GM12878 (cell line): ENCODE measurements at regions not wholly inside any gene's neighbourhood (a gene's known extent, or its start where the extent isn't known, plus 50 kb on each side); places are given as distances from the start of the nearest gene placed in this dataset.

Experiments
- ATAC-seq: fragments of 200-7000 bp; cut with Tn5 transposase; 3 replicates; pipeline ENCODE4 v1.9.1; 2020; ENCODE audit warnings: mild to moderate bottlenecking, moderate library complexity
- BruUV-seq: library from RNA; stranded (reverse); fragments of 400-500 nt; replicated peaks from 2 replicates; lab custom pipeline; 2021; lab: Mats Ljungman, UMichigan
- CTCF ChIA-PET: fragments of 300-600 bp; sonication (Branson Sonifier 250); formaldehyde crosslinking; extraction: SDS; loops from one replicate; lab custom pipeline; 2021; ENCODE audit warnings: inconsistent platforms; lab: Yijun Ruan, JAX
- POLR2A ChIA-PET: fragments of 350-600 bp; formaldehyde crosslinking; extraction: SDS; loops from one replicate; lab custom pipeline; 2021; ENCODE audit warnings: inconsistent platforms; lab: Charles Lee
- RAD21 ChIA-PET: fragments of 300-600 bp; sonication (Branson Sonifier 250); formaldehyde crosslinking; loops from one replicate; lab custom pipeline; 2023; ENCODE audit warnings: antibody characterized with exemption; ENCODE audit not compliant: unreplicated experiment; lab: Charles Lee
- SMC1A ChIA-PET: fragments of 300-600 bp; sonication (Branson Sonifier 250); formaldehyde crosslinking; loops from one replicate; lab custom pipeline; 2023; ENCODE audit not compliant: unreplicated experiment, uncharacterized antibody; lab: Charles Lee
- DNase-seq: peaks from one replicate; pipeline ENCODE4 v3.0.0-alpha.2; 2011; ENCODE audit warnings: low read depth, low spot score
- FAIRE-seq: peaks from 3 replicates; lab custom pipeline; 2011; peaks lifted over from hg19 to GRCh38; lab: Jason Lieb, UNC
- H2AFZ ChIP-seq: 2 replicates; pipeline ENCODE4 v1.6.0; 2011; ENCODE audit warnings: low read depth, low read length, control low read depth; ENCODE audit not compliant: control insufficient read depth
- H3K27ac ChIP-seq: 2 replicates; pipeline ENCODE4 v1.5.1; 2011; ENCODE audit warnings: control low read depth; ENCODE audit not compliant: control insufficient read depth, insufficient read depth
- H3K27me3 ChIP-seq, 2 experiments: replicated peaks in 1 of 2; 2 replicates each; pipeline versions ENCODE4 v1.6.0 to v1.6.1; 2011; ENCODE audit warnings: low read length in 1 of 2; ENCODE audit not compliant: control insufficient read depth in 2 of 2, insufficient read depth in 2 of 2
- H3K36me3 ChIP-seq, 2 experiments: 2 replicates each; pipeline ENCODE4 v1.5.1; 2011; ENCODE audit warnings: low read length in 1 of 2; ENCODE audit not compliant: control insufficient read depth in 2 of 2, insufficient read depth in 2 of 2
- H3K4me1 ChIP-seq: 2 replicates; pipeline ENCODE4 v1.6.1; 2011; ENCODE audit warnings: mild to moderate bottlenecking, low read length, moderate library complexity, mixed read lengths; ENCODE audit not compliant: control insufficient read depth, insufficient read depth
- H3K4me2 ChIP-seq: 2 replicates; pipeline ENCODE4 v1.6.0; 2011; ENCODE audit warnings: control low read depth; ENCODE audit not compliant: control insufficient read depth, insufficient read depth
- H3K4me3 ChIP-seq: fragments of 200-600 bp; sonication (generic); 2 replicates; pipeline ENCODE4 v1.5.1; 2016
- H3K79me2 ChIP-seq: 2 replicates; pipeline ENCODE4 v1.6.0; 2011; ENCODE audit warnings: low read length; ENCODE audit not compliant: control insufficient read depth, insufficient read depth
- H3K9ac ChIP-seq: 2 replicates; pipeline ENCODE4 v1.8.0; 2011; ENCODE audit warnings: low read length, control low read depth, mixed read lengths; ENCODE audit not compliant: control insufficient read depth, insufficient read depth
- H3K9me3 ChIP-seq: replicated peaks from 3 replicates; pipeline ENCODE4 v1.5.1; 2011; ENCODE audit warnings: mild to moderate bottlenecking, low read length; ENCODE audit not compliant: control insufficient read depth, insufficient read depth
- H4K20me1 ChIP-seq: 2 replicates; pipeline ENCODE4 v1.6.0; 2011; ENCODE audit not compliant: control insufficient read depth, insufficient read depth
- ATF2 ChIP-seq: IDR thresholded peaks from 2 replicates; pipeline ENCODE4 v1.6.1; 2012; ENCODE audit warnings: low read length, inconsistent platforms
- ATF3 ChIP-seq: IDR thresholded peaks from 2 replicates; pipeline ENCODE4 v1.6.1; 2011; ENCODE audit warnings: low read depth, mild to moderate bottlenecking, low read length, moderate library complexity, borderline replicate concordance; ENCODE audit errors: extremely low read depth
- BRCA1 ChIP-seq: IDR thresholded peaks from 2 replicates; pipeline ENCODE4 v1.6.1; 2011; ENCODE audit warnings: low read depth, low read length, improper control_type of control experiment
- CHD4 ChIP-seq: fragments of 200-600 bp; sonication (generic); IDR thresholded peaks from 2 replicates; pipeline ENCODE4 v1.6.1; 2016; ENCODE audit warnings: mild to moderate bottlenecking
- CREB1 ChIP-seq: IDR thresholded peaks from 2 replicates; pipeline ENCODE4 v1.6.1; 2012; ENCODE audit warnings: low read depth, mild to moderate bottlenecking, inconsistent platforms
- GATAD2B ChIP-seq: fragments of 450-650 bp; conservative IDR thresholded peaks from 2 replicates; pipeline ENCODE4 v1.6.1; 2017; ENCODE audit warnings: low read depth, mild to moderate bottlenecking, moderate library complexity
- JUNB ChIP-seq: IDR thresholded peaks from 2 replicates; pipeline ENCODE4 v1.6.1; 2016; ENCODE audit warnings: antibody characterized with exemption, mild to moderate bottlenecking
- NR2F1 ChIP-seq: fragments of 450-650 bp; conservative IDR thresholded peaks from 2 replicates; pipeline ENCODE4 v1.6.1; 2017; ENCODE audit warnings: mild to moderate bottlenecking
- PKNOX1 ChIP-seq: fragments of 450-650 bp; IDR thresholded peaks from 2 replicates; pipeline ENCODE4 v1.6.1; 2016; ENCODE audit warnings: mild to moderate bottlenecking
- RB1 ChIP-seq: fragments of 450-650 bp; formaldehyde crosslinking; IDR thresholded peaks from 2 replicates; pipeline ENCODE4 v1.6.1; 2017; ENCODE audit warnings: mild to moderate bottlenecking, borderline replicate concordance
- SMAD5 ChIP-seq: IDR thresholded peaks from 2 replicates; pipeline ENCODE4 v1.6.1; 2016; ENCODE audit warnings: antibody characterized with exemption, low read depth
- TCF7 ChIP-seq: IDR thresholded peaks from 2 replicates; pipeline ENCODE4 v1.6.1; 2014; ENCODE audit warnings: antibody characterized with exemption, borderline replicate concordance
- WRNIP1 ChIP-seq: IDR thresholded peaks from 2 replicates; pipeline ENCODE4 v1.6.1; 2011; ENCODE audit warnings: low read depth, low read length, improper control_type of control experiment, borderline replicate concordance
- WGBS: methylation state at CpG from one replicate; pipeline ENCODE4 v1.1.6; 2016; ENCODE audit warnings: low lambda C conversion rate; ENCODE audit not compliant: insufficient replicate concordance, insufficient coverage; ENCODE audit errors: missing lambda C conversion rate; 5-methylcytosine and 5-hydroxymethylcytosine counted together
- in situ Hi-C: fragments of 300-500 bp; cut with MboI; formaldehyde crosslinking; loops from 9 replicates; pipeline ENCODE4 v1.14.3; 2018; ENCODE audit warnings: mixed read lengths
- intact Hi-C: fragments of 100-400 bp; cut with micrococcal nuclease; formaldehyde crosslinking; loops from one replicate; pipeline ENCODE4 v1.14.2; 2022; ENCODE audit not compliant: unreplicated experiment

- Histone ChIP-seq H2AFZ (no peak overlapping the region), H3K4me1 (no peaks in the 10 kb centered on the region), H3K9ac (no peak overlapping the region), H3K9me3 (no peaks in the 10 kb centered on the region), H3K27me3 (no peaks in the 10 kb centered on the region; a peak in 1 of 4 replicates), H4K20me1 (no peaks in the 10 kb centered on the region), H3K4me3 (no peak overlapping the region), H3K79me2 (no peaks in the 10 kb centered on the region), H3K27ac (no peak overlapping the region), H3K36me3 (no peaks in the 10 kb centered on the region), H3K4me2 (no peak overlapping the region)
- ATAC-seq: no peak
- ChIA-PET SMC1A (no interaction called here), POLR2A (no interaction called here), CTCF (no interaction called here), RAD21 (no interaction called here)
- DNase-seq: no peak
- 50% methylated on average over 2 of the region's 2 CpGs for WGBS
- TF ChIP-seq RB1: no peak
- TF ChIP-seq ATF2: no peak
- TF ChIP-seq TCF7: no peak
- TF ChIP-seq BRCA1: no peak
- TF ChIP-seq JUNB: no peak
- no peak for TF ChIP-seq WRNIP1
- TF ChIP-seq PKNOX1: no peak
- no peak for TF ChIP-seq ATF3
- TF ChIP-seq NR2F1: no peak
- TF ChIP-seq GATAD2B: no peak
- no peak for TF ChIP-seq SMAD5
- TF ChIP-seq CHD4: no peak
- TF ChIP-seq CREB1: no peak
- in situ Hi-C loops (no loop called here), intact Hi-C loops (no loop called here)
- no TSS peak for BruUV-seq
- no peak for FAIRE-seq
Observed at GRCh38 chr1:214842856-214843255, 239.7 kb upstream of the KCNK2 start.
